OCI-LY7 (cell line): ENCODE measurements at regions not wholly inside any gene's neighbourhood (a gene's known extent, or its start where the extent isn't known, plus 50 kb on each side); places are given as distances from the start of the nearest gene placed in this dataset.

ENCODE experiments used
- BruUV-seq: library from RNA; stranded (reverse); fragments of 400-500 nt; replicated peaks from 2 replicates; lab custom pipeline; 2021; lab: Mats Ljungman, UMichigan
- CTCF ChIA-PET: fragments of 300-600 bp; sonication (Branson Sonifier 250); formaldehyde crosslinking; loops from one replicate; lab custom pipeline; 2022; ENCODE audit warnings: antibody characterized with exemption; ENCODE audit not compliant: unreplicated experiment; lab: Charles Lee
- POLR2A ChIA-PET: fragments of 300-600 bp; sonication (Branson Sonifier 250); formaldehyde crosslinking; loops from one replicate; lab custom pipeline; 2022; ENCODE audit warnings: antibody characterized with exemption; lab: Charles Lee
- DNase-seq: peaks from one replicate; pipeline ENCODE4 v3.0.0-alpha.2; 2015; ENCODE audit warnings: low spot score
- H2AFZ ChIP-seq: fragments of 200-600 bp; sonication (generic), shearing (Covaris generic); 2 replicates; pipeline ENCODE4 v1.6.1; 2014; ENCODE audit warnings: mild to moderate bottlenecking, antibody characterized with exemption, low read length, moderate library complexity
- H3K27ac ChIP-seq: fragments of 200-600 bp; sonication (generic); 2 replicates; pipeline ENCODE4 v1.5.1; 2014; ENCODE audit warnings: mixed run types, low read depth, mild to moderate bottlenecking, moderate library complexity, low read length, inconsistent platforms; ENCODE audit not compliant: poor library complexity, severe bottlenecking
- H3K36me3 ChIP-seq: fragments of 200-600 bp; sonication (generic); 2 replicates; pipeline ENCODE4 v1.6.1; 2014; ENCODE audit warnings: mild to moderate bottlenecking, antibody characterized with exemption, low read length, moderate library complexity, mixed read lengths; ENCODE audit not compliant: insufficient read depth
- H3K4me1 ChIP-seq: fragments of 200-600 bp; sonication (generic); 2 replicates; pipeline ENCODE4 v1.5.1; 2014; ENCODE audit warnings: mild to moderate bottlenecking, low read length; ENCODE audit not compliant: insufficient read depth, poor library complexity, severe bottlenecking
- H3K4me2 ChIP-seq: fragments of 200-600 bp; sonication (generic); 2 replicates; pipeline ENCODE4 v1.6.1; 2014; ENCODE audit warnings: mild to moderate bottlenecking, low read length
- H3K4me3 ChIP-seq: fragments of 200-600 bp; sonication (generic); 2 replicates; pipeline ENCODE4 v1.5.1; 2014; ENCODE audit warnings: mild to moderate bottlenecking, low read depth, low read length; ENCODE audit not compliant: poor library complexity, severe bottlenecking
- H3K79me2 ChIP-seq: fragments of 200-600 bp; sonication (generic); 2 replicates; pipeline ENCODE4 v1.6.1; 2016; ENCODE audit warnings: low read depth, mild to moderate bottlenecking, low read length, moderate library complexity, mixed read lengths; ENCODE audit not compliant: insufficient read depth
- H3K9me2 ChIP-seq: fragments of 200-600 bp; sonication (generic); 2 replicates; pipeline ENCODE4 v1.6.1; 2016; ENCODE audit warnings: mild to moderate bottlenecking, low read length, mixed read lengths; ENCODE audit not compliant: insufficient read depth
- H3K9me3 ChIP-seq: fragments of 200-600 bp; sonication (generic); 2 replicates; pipeline ENCODE4 v1.6.1; 2014; ENCODE audit warnings: mild to moderate bottlenecking, mixed run types, low read length, mixed read lengths
- H4K20me1 ChIP-seq: fragments of 200-600 bp; sonication (generic); 2 replicates; pipeline ENCODE4 v1.6.1; 2014; ENCODE audit warnings: mild to moderate bottlenecking, antibody characterized with exemption, low read length, moderate library complexity, mixed read lengths; ENCODE audit not compliant: insufficient read depth
- CTCF ChIP-seq: fragments of 200-600 bp; sonication (generic); conservative IDR thresholded peaks from 2 replicates; pipeline ENCODE4 v1.5.1; 2014; ENCODE audit warnings: mild to moderate bottlenecking, antibody characterized with exemption, low read length, moderate library complexity, mixed read lengths
- EZH2phosphoT487 ChIP-seq: fragments of 200-600 bp; sonication (generic); IDR thresholded peaks from 2 replicates; pipeline ENCODE4 v1.6.1; 2018; ENCODE audit warnings: low read depth, borderline replicate concordance, mild to moderate bottlenecking, mixed run types, antibody characterized with exemption, low read length, moderate library complexity, mixed read lengths
- intact Hi-C: fragments of 100-400 bp; cut with micrococcal nuclease; formaldehyde crosslinking; loops from one replicate; pipeline ENCODE4 v1.10.0; 2022; ENCODE audit not compliant: unreplicated experiment

GRCh38 chr22:26732284-26732683 is 74.9 kb downstream of the MIAT start:
- intact Hi-C loops, result no loop called here
- H4K20me1 ChIP-seq, result no peaks in the 10 kb centered on the region
- H3K27ac ChIP-seq, result no peak overlapping the region
- no peaks in the 10 kb centered on the region for H3K79me2 ChIP-seq
- no peak overlapping the region for H3K4me2 ChIP-seq
- TF ChIP-seq EZH2phosphoT487 (no peak), CTCF (no peak)
- H3K4me1 ChIP-seq, result no peaks in the 10 kb centered on the region
- no peaks in the 10 kb centered on the region for H3K9me2 ChIP-seq
- POLR2A ChIA-PET, result interaction anchor here (0.6 kb wide), 1 partner anchor 12 kb away, joined by 3 read pairs; no protein-coding TSS in a partner anchor
- CTCF ChIA-PET, result no interaction called here
- no peak overlapping the region for H3K4me3 ChIP-seq
- H3K36me3 ChIP-seq, result peaks cover 12% of the 10 kb centered on the region; the same call in 1 of the 2 replicates
- no TSS peak for BruUV-seq
- no peak overlapping the region for H2AFZ ChIP-seq
- no peak for DNase-seq
- H3K9me3 ChIP-seq, result no peaks in the 10 kb centered on the region

GRCh38 chr22:26734339-26735018 is 77.1 kb downstream of the MIAT start:
- no TSS peak for BruUV-seq

More at GRCh38 chr22:26734339-26735018, 77.1 kb downstream of the MIAT start:
- Histone ChIP-seq H3K4me3 (no peak overlapping the region), H4K20me1 (no peaks in the 10 kb centered on the region), H3K36me3 (0 out of 2 replicates have a peak, but pooled peaks cover 12% of the 10 kb centered on the region), H2AFZ (no peak overlapping the region), H3K4me1 (no peaks in the 10 kb centered on the region), H3K27ac (no peak overlapping the region), H3K9me3 (no peaks in the 10 kb centered on the region), H3K4me2 (no peak overlapping the region), H3K9me2 (no peaks in the 10 kb centered on the region), H3K79me2 (no peaks in the 10 kb centered on the region)
- DNase-seq, result no peak
- intact Hi-C loops, result no loop called here
- CTCF ChIA-PET, result no interaction called here
- TF ChIP-seq CTCF (no peak), EZH2phosphoT487 (no peak)
- POLR2A ChIA-PET, result interaction anchor here (0.6 to 1.2 kb wide), 2 partner anchors 22 to 223 kb away, joined by 3 to 4 read pairs; no protein-coding TSS in a partner anchor
